Smooth muscle cell (in vitro differentiated cells): ENCODE measurements at regions not wholly inside any gene's neighbourhood (a gene's known extent, or its start where the extent isn't known, plus 50 kb on each side); places are given as distances from the start of the nearest gene placed in this dataset.

Source experiments
- DNase-seq: peaks from one replicate; lab custom pipeline; 2025; ENCODE audit not compliant: unreplicated experiment; lab: John Stamatoyannopoulos, UW
- H2AFZ ChIP-seq: fragments of 200-600 bp; sonication (generic); 2 replicates; pipeline ENCODE4 v1.6.0; 2016; ENCODE audit warnings: antibody characterized with exemption, low read depth, mild to moderate bottlenecking
- H3F3A ChIP-seq: fragments of 200-600 bp; sonication (generic); 2 replicates; pipeline ENCODE4 v1.6.0; 2017; ENCODE audit warnings: antibody characterized with exemption, low read depth
- H3K27ac ChIP-seq: fragments of 200-600 bp; sonication (generic); 2 replicates; pipeline ENCODE4 v1.5.1; 2016; ENCODE audit warnings: low read depth, mild to moderate bottlenecking
- H3K27me3 ChIP-seq: fragments of 200-600 bp; sonication (generic); 2 replicates; pipeline ENCODE4 v1.6.1; 2016; ENCODE audit warnings: low read depth, mild to moderate bottlenecking
- H3K36me3 ChIP-seq: fragments of 200-600 bp; sonication (generic); 2 replicates; pipeline ENCODE4 v1.5.1; 2016; ENCODE audit warnings: low read depth
- H3K4me1 ChIP-seq: fragments of 200-600 bp; sonication (generic); 2 replicates; pipeline ENCODE4 v1.5.1; 2016; ENCODE audit warnings: low read depth
- H3K4me2 ChIP-seq: fragments of 200-600 bp; sonication (generic); 2 replicates; pipeline ENCODE4 v1.6.0; 2016; ENCODE audit warnings: mild to moderate bottlenecking
- H3K4me3 ChIP-seq: fragments of 200-600 bp; sonication (generic); 2 replicates; pipeline ENCODE4 v1.5.1; 2016; ENCODE audit warnings: mild to moderate bottlenecking
- H3K79me2 ChIP-seq: fragments of 200-600 bp; sonication (generic); 2 replicates; pipeline ENCODE4 v1.6.0; 2016; ENCODE audit warnings: low read depth, mild to moderate bottlenecking
- H3K9ac ChIP-seq: fragments of 200-600 bp; sonication (generic); 2 replicates; pipeline ENCODE4 v1.6.0; 2016; ENCODE audit warnings: low read depth
- H3K9me3 ChIP-seq: fragments of 200-600 bp; sonication (generic); replicated peaks from 2 replicates; pipeline ENCODE4 v1.5.1; 2016; ENCODE audit warnings: low read depth
- H4K20me1 ChIP-seq: fragments of 200-600 bp; sonication (generic); 2 replicates; pipeline ENCODE4 v1.6.0; 2016; ENCODE audit warnings: low read depth
- WGBS: methylation state at CpG from one replicate; pipeline ENCODE4 v1.1.7; 2016; ENCODE audit warnings: low lambda C conversion rate; 5-methylcytosine and 5-hydroxymethylcytosine counted together
- TF ChIP-seq, protein P1 (sequence below): fragments of 200-600 bp; sonication (generic); IDR thresholded peaks from 2 replicates; pipeline ENCODE4 v1.5.1; 2017; ENCODE audit warnings: borderline replicate concordance, mild to moderate bottlenecking, antibody characterized with exemption; ENCODE audit not compliant: insufficient read depth, poor library complexity, severe bottlenecking

- Histone ChIP-seq H3K4me3 (no peak overlapping the region), H3K27ac (no peak overlapping the region), H3K36me3 (no peaks in the 10 kb centered on the region), H3K27me3 (no peaks in the 10 kb centered on the region), H3K4me1 (no peaks in the 10 kb centered on the region), H2AFZ (no peak overlapping the region), H3K9ac (no peak overlapping the region), H3F3A (no peaks in the 10 kb centered on the region), H3K9me3 (no peaks in the 10 kb centered on the region), H4K20me1 (no peaks in the 10 kb centered on the region), H3K4me2 (no peak overlapping the region), H3K79me2 (no peaks in the 10 kb centered on the region)
- TF ChIP-seq, protein P1, sequence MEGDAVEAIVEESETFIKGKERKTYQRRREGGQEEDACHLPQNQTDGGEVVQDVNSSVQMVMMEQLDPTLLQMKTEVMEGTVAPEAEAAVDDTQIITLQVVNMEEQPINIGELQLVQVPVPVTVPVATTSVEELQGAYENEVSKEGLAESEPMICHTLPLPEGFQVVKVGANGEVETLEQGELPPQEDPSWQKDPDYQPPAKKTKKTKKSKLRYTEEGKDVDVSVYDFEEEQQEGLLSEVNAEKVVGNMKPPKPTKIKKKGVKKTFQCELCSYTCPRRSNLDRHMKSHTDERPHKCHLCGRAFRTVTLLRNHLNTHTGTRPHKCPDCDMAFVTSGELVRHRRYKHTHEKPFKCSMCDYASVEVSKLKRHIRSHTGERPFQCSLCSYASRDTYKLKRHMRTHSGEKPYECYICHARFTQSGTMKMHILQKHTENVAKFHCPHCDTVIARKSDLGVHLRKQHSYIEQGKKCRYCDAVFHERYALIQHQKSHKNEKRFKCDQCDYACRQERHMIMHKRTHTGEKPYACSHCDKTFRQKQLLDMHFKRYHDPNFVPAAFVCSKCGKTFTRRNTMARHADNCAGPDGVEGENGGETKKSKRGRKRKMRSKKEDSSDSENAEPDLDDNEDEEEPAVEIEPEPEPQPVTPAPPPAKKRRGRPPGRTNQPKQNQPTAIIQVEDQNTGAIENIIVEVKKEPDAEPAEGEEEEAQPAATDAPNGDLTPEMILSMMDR, result no peak
- no peak for DNase-seq
- WGBS, result 86% methylated on average over 5 of the region's 5 CpGs
These were observed 90.5 kb upstream of the MEX3C start for GRCh38 chr18:51287818-51288508.

DNA sequence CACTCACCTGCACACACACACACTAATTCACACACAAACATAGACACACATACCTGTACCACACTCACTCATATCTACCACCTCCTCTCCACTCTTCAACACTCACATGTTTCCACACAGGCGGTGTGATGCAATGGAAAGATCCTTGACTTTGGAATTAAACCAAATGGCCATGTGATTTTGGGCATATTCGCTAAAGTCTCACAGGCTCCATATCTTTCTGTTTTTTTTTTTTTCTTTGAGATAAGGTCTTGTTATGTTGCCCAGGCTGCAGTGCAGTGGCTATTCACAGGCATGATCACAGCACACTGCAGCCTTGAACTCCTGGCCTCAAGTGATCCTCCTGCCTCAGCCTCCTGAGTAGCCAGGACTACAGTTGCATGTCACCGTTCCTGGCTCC, 91.1 kb upstream of the MEX3C start:
- H2AFZ ChIP-seq, result no peak overlapping the region
- H3K9me3 ChIP-seq, result no peaks in the 10 kb centered on the region
- TF ChIP-seq, protein P1, result no peak
- no peaks in the 10 kb centered on the region for H3K27me3 ChIP-seq
- no peak overlapping the region for H3K27ac ChIP-seq
- H3K4me3 ChIP-seq, result no peak overlapping the region
- WGBS, result 97% methylated on average over 3 of the region's 3 CpGs
- H3F3A ChIP-seq, result no peaks in the 10 kb centered on the region
- no peak overlapping the region for H3K9ac ChIP-seq
- H4K20me1 ChIP-seq, result no peaks in the 10 kb centered on the region
- no peaks in the 10 kb centered on the region for H3K4me1 ChIP-seq
- H3K4me2 ChIP-seq, result no peak overlapping the region
- no peaks in the 10 kb centered on the region for H3K36me3 ChIP-seq
- DNase-seq, result no peak
- no peaks in the 10 kb centered on the region for H3K79me2 ChIP-seq

DNA sequence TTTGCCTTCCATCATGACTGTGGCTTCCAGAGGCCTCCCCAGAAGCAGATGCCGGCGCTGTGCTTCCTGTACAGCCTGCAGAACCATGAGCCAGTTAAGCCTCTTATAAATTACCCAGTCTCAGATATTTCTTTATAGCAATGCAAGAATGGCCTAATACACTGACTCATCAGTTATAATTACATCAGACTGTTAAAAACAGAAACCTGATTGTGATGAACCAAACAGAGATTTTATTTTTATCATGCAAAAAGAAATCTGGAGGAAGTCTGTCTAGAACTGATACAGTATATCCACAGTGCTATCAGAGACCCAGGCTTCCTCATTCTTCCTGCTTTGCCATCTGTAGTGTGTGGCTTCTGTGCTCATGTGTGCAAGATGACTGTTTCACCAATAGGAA, 93.4 kb upstream of the MEX3C start:
- Histone ChIP-seq H3K36me3 (no peaks in the 10 kb centered on the region), H2AFZ (no peak overlapping the region)
- WGBS, result 74% methylated on average over 2 of the region's 2 CpGs

More for the DNA sequence above, 93.4 kb upstream of the MEX3C start:
- TF ChIP-seq, protein P1, result no peak
- H3K4me1 ChIP-seq, result no peaks in the 10 kb centered on the region
- no peaks in the 10 kb centered on the region for H3K79me2 ChIP-seq
- no peak for DNase-seq
- H3K4me3 ChIP-seq, result no peak overlapping the region
- H3F3A ChIP-seq, result no peaks in the 10 kb centered on the region
- H3K9me3 ChIP-seq, result no peaks in the 10 kb centered on the region
- H3K4me2 ChIP-seq, result no peak overlapping the region
- no peak overlapping the region for H3K9ac ChIP-seq
- no peaks in the 10 kb centered on the region for H3K27me3 ChIP-seq
- no peaks in the 10 kb centered on the region for H4K20me1 ChIP-seq
- H3K27ac ChIP-seq, result no peak overlapping the region
